Neural cell (in vitro differentiated cells): ENCODE measurements at regions not wholly inside any gene's neighbourhood (a gene's known extent, or its start where the extent isn't known, plus 50 kb on each side); places are given as distances from the start of the nearest gene placed in this dataset.

Source experiments
- H2AFZ ChIP-seq: fragments of 200-600, 300-800 bp; sonication (generic), shearing (Covaris generic); 2 replicates; pipeline ENCODE4 v1.6.0; 2014; ENCODE audit warnings: low read depth, mild to moderate bottlenecking, antibody characterized with exemption, low read length, moderate library complexity
- H3F3A ChIP-seq: fragments of 200-600 bp; shearing (Covaris generic); 2 replicates; pipeline ENCODE4 v1.6.1; 2016; ENCODE audit warnings: mild to moderate bottlenecking, moderate library complexity, mixed read lengths, antibody characterized with exemption, low read length; ENCODE audit not compliant: insufficient read depth, poor library complexity, severe bottlenecking
- H3K27ac ChIP-seq: fragments of 200-600, 300-800 bp; sonication (generic), shearing (Covaris generic); 2 replicates; pipeline ENCODE4 v1.5.1; 2014; ENCODE audit warnings: mild to moderate bottlenecking, low read length, moderate library complexity
- H3K27me3 ChIP-seq: fragments of 300-800, 200-600 bp; sonication (generic), shearing (Covaris generic); 2 replicates; pipeline ENCODE4 v1.6.0; 2014; ENCODE audit warnings: mild to moderate bottlenecking, low read depth, low read length, moderate library complexity; ENCODE audit not compliant: insufficient read depth
- H3K36me3 ChIP-seq: fragments of 300-800, 200-600 bp; sonication (generic), shearing (Covaris generic); 2 replicates; pipeline ENCODE4 v1.5.1; 2014; ENCODE audit warnings: mild to moderate bottlenecking, antibody characterized with exemption, low read length, moderate library complexity; ENCODE audit not compliant: insufficient read depth
- H3K4me2 ChIP-seq: fragments of 300-800, 200-600 bp; sonication (generic), shearing (Covaris generic); 2 replicates; pipeline ENCODE4 v1.6.0; 2014; ENCODE audit warnings: mild to moderate bottlenecking, low read length
- H3K4me3 ChIP-seq: fragments of 300-800, 200-600 bp; sonication (generic), shearing (Covaris generic); 2 replicates; pipeline ENCODE4 v1.5.1; 2014; ENCODE audit warnings: mild to moderate bottlenecking, low read length, moderate library complexity
- H3K79me2 ChIP-seq: fragments of 200-600 bp; shearing (Covaris generic); replicated peaks from 2 replicates; pipeline ENCODE4 v1.6.0; 2014; ENCODE audit warnings: mild to moderate bottlenecking, low read length, moderate library complexity; ENCODE audit not compliant: insufficient read depth
- H3K9ac ChIP-seq: fragments of 300-800, 200-600 bp; sonication (generic), shearing (Covaris generic); 2 replicates; pipeline ENCODE4 v1.6.1; 2016; ENCODE audit warnings: mild to moderate bottlenecking, low read length, mixed read lengths
- H3K9me2 ChIP-seq: fragments of 200-600 bp; shearing (Covaris generic); 2 replicates; pipeline ENCODE4 v1.6.1; 2016; ENCODE audit warnings: mild to moderate bottlenecking, low read length, mixed read lengths; ENCODE audit not compliant: insufficient read depth
- H3K9me3 ChIP-seq: fragments of 200-600, 300-800 bp; sonication (generic), shearing (Covaris generic); 2 replicates; pipeline ENCODE4 v1.6.1; 2016; ENCODE audit warnings: mild to moderate bottlenecking, mixed run types, low read length, moderate library complexity, mixed read lengths
- H4K20me1 ChIP-seq: fragments of 200-600 bp; shearing (Covaris generic); 2 replicates; pipeline ENCODE4 v1.6.1; 2016; ENCODE audit warnings: mild to moderate bottlenecking, mixed run types; ENCODE audit not compliant: insufficient read depth
- EP300 ChIP-seq: fragments of 450-650 bp; conservative IDR thresholded peaks from 2 replicates; pipeline ENCODE4 v1.6.1; 2014; ENCODE audit warnings: antibody characterized with exemption, mild to moderate bottlenecking, moderate library complexity; ENCODE audit not compliant: poor library complexity, severe bottlenecking
- EZH2 ChIP-seq: fragments of 200-600, 300-800 bp; shearing (Covaris generic), sonication (generic); IDR thresholded peaks from 2 replicates; pipeline ENCODE4 v1.6.1; 2014; ENCODE audit warnings: antibody characterized with exemption, low read length, borderline replicate concordance, mild to moderate bottlenecking; ENCODE audit not compliant: insufficient read depth, poor library complexity, severe bottlenecking
- MXI1 ChIP-seq: fragments of 450-650 bp; conservative IDR thresholded peaks from 2 replicates; pipeline ENCODE4 v1.6.1; 2014; ENCODE audit warnings: antibody characterized with exemption, mild to moderate bottlenecking; ENCODE audit not compliant: poor library complexity, severe bottlenecking
- POLR2AphosphoS5 ChIP-seq: IDR thresholded peaks from 2 replicates; pipeline ENCODE4 v1.6.1; 2012
- RAD21 ChIP-seq: fragments of 450-650 bp; conservative IDR thresholded peaks from 2 replicates; pipeline ENCODE4 v1.6.1; 2014; ENCODE audit warnings: antibody characterized with exemption, mild to moderate bottlenecking, moderate library complexity
- REST ChIP-seq: IDR thresholded peaks from 2 replicates; pipeline ENCODE4 v1.6.1; 2012; ENCODE audit warnings: borderline replicate concordance
- SMC3 ChIP-seq: fragments of 450-650 bp; conservative IDR thresholded peaks from 2 replicates; pipeline ENCODE4 v1.6.1; 2014; ENCODE audit warnings: antibody characterized with exemption, mild to moderate bottlenecking, moderate library complexity; ENCODE audit not compliant: poor library complexity
- TAF1 ChIP-seq: IDR thresholded peaks from 2 replicates; pipeline ENCODE4 v1.6.1; 2012; ENCODE audit warnings: low read depth
- TF ChIP-seq, protein P1 (sequence below): fragments of 450-650 bp; IDR thresholded peaks from 2 replicates; pipeline ENCODE4 v1.5.1; 2014; ENCODE audit warnings: antibody characterized with exemption, mild to moderate bottlenecking, moderate library complexity; ENCODE audit not compliant: poor library complexity, severe bottlenecking

GRCh38 chr6:146999766-147000165 lies 204.5 kb upstream of the STXBP5 start:
- H4K20me1 ChIP-seq = no peaks in the 10 kb centered on the region
- H3K4me2 ChIP-seq = no peak overlapping the region
- H3K36me3 ChIP-seq = no peaks in the 10 kb centered on the region
- no peaks in the 10 kb centered on the region for H3K9me3 ChIP-seq
- H3F3A ChIP-seq = no peaks in the 10 kb centered on the region
- TF ChIP-seq, protein P1, sequence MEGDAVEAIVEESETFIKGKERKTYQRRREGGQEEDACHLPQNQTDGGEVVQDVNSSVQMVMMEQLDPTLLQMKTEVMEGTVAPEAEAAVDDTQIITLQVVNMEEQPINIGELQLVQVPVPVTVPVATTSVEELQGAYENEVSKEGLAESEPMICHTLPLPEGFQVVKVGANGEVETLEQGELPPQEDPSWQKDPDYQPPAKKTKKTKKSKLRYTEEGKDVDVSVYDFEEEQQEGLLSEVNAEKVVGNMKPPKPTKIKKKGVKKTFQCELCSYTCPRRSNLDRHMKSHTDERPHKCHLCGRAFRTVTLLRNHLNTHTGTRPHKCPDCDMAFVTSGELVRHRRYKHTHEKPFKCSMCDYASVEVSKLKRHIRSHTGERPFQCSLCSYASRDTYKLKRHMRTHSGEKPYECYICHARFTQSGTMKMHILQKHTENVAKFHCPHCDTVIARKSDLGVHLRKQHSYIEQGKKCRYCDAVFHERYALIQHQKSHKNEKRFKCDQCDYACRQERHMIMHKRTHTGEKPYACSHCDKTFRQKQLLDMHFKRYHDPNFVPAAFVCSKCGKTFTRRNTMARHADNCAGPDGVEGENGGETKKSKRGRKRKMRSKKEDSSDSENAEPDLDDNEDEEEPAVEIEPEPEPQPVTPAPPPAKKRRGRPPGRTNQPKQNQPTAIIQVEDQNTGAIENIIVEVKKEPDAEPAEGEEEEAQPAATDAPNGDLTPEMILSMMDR = no peak
- TF ChIP-seq SMC3 (no peak), REST (no peak), POLR2AphosphoS5 (no peak), TAF1 (no peak), EP300 (no peak), EZH2 (no peak), MXI1 (no peak), RAD21 (no peak)
- no peaks in the 10 kb centered on the region for H3K79me2 ChIP-seq
- H3K27ac ChIP-seq = no peak overlapping the region
- no peak overlapping the region for H2AFZ ChIP-seq
- no peaks in the 10 kb centered on the region for H3K27me3 ChIP-seq
- H3K9me2 ChIP-seq = no peaks in the 10 kb centered on the region
- no peak overlapping the region for H3K9ac ChIP-seq
- no peak overlapping the region for H3K4me3 ChIP-seq

DNA sequence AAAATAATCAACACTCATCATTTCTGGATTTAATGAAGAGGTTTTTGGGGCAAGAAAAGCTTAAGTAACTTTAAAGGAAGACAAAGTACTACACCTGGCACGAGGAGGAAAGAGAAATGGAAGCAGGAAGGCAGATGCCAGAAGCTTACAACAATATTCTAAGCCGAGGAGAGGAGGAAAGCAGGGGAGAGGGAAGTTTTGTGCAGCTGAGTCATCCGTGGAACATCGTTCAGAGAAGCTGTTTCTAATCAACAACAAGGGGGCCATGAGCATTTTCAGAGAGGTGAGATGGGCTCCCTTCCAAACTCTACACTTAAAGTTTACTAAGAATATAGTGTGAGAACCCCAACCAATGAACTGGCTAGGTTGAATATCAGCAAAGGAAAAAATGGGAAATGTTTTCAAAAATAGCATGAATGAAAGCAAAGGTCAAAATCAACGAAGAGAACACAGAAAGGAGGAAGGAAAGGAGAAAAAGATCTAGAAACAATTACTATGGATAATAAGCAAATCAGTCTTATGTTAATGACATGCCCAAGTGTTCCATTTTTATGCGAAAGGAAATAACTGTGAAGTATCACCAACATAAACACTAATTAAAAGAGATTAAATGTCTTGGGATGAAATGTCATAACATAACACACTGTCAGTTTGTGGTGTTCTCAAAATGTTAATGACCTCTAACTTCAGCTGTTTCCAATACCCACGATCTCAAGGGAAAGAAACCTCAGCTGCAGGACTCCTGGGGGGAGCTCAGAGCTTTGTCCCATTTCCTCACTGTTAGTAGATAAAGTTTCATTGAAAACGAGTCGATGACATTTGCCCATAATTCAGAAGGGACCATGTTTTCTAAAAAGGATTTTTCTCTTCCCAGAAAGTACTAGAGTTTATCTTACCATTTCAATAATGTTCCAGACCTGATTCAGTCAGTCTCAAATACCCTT lies 203.4 kb upstream of the STXBP5 start:
- no peaks in the 10 kb centered on the region for H3K36me3 ChIP-seq
- no peak overlapping the region for H2AFZ ChIP-seq
- H3K27ac ChIP-seq = no peak overlapping the region

More for the DNA sequence above, 203.4 kb upstream of the STXBP5 start:
- Histone ChIP-seq H3K9me2 (no peaks in the 10 kb centered on the region), H3F3A (no peaks in the 10 kb centered on the region), H3K4me2 (no peak overlapping the region), H3K4me3 (no peak overlapping the region), H3K9ac (no peak overlapping the region), H4K20me1 (no peaks in the 10 kb centered on the region), H3K27me3 (no peaks in the 10 kb centered on the region), H3K79me2 (no peaks in the 10 kb centered on the region), H3K9me3 (no peaks in the 10 kb centered on the region)
- no peak for TF ChIP-seq RAD21
